ENCODE measurements at regions not wholly inside any gene's neighbourhood (a gene's known extent, or its start where the extent isn't known, plus 50 kb on each side); places are given as distances from the start of the nearest gene placed in this dataset.
A peak's percentile ranks its signal among the peaks of the same experiment; 100 is the strongest.
"Not testable (repeated sequence)": the region's sequence is repeated elsewhere in the genome, so short reads cannot be mapped to it uniquely, and the experiment has no call there.

GRCh38 chr15:44862866-44863265 lies 93.6 kb upstream of the TERB2 start:
- H2AFZ ChIP-seq (ENCODE audit: low read depth, low read length); in situ Hi-C loops (cut with MboI); BruUV-seq (replicated peaks): not testable (repeated sequence)

GRCh38 chr15:44868100-44868499 lies 88.4 kb upstream of the TERB2 start:
- POLR2A ChIA-PET; BruUV-seq (replicated peaks); H3K9me3 ChIP-seq (replicated peaks; ENCODE audit: control insufficient read depth, insufficient read depth, low read depth, low read length); DNase-seq (ENCODE audit: extremely low read depth in 1 of 4, low spot score in 3 of 4); H3K4me1 ChIP-seq (replicated peaks in 1 of 2; ENCODE audit: control insufficient read depth in 2 of 2, insufficient read depth in 2 of 2, low read length in 2 of 2); H3K27ac ChIP-seq (ENCODE audit: extremely low read depth, low read depth, low read length); H3K4me2 ChIP-seq (ENCODE audit: insufficient read depth, low read length); H3K9ac ChIP-seq (ENCODE audit: insufficient read depth in 1 of 2, low read depth in 2 of 2, low read length in 2 of 2); in situ Hi-C loops (cut with MboI); FAIRE-seq; ATAC-seq; H3K79me2 ChIP-seq (ENCODE audit: control insufficient read depth, insufficient read depth, low read length); intact Hi-C loops (cut with micrococcal nuclease); CTCF ChIA-PET (ENCODE audit: low intra/inter-chr PET ratio); H3K27me3 ChIP-seq (ENCODE audit: control insufficient read depth in 2 of 2, insufficient read depth in 2 of 2, low read length in 2 of 2); H3K36me3 ChIP-seq (ENCODE audit: control insufficient read depth, insufficient read depth, low read length); H4K20me1 ChIP-seq (replicated peaks; ENCODE audit: control insufficient read depth, insufficient read depth, low read length); H3K4me3 ChIP-seq; H3K9me1 ChIP-seq (ENCODE audit: control insufficient read depth, insufficient read depth, low read length); H2AFZ ChIP-seq (ENCODE audit: low read depth, low read length): not testable (repeated sequence)
- peak; percentile 59; the same call in 1 of the 2 replicates for TF ChIP-seq ZNF354B (CRISPR knock-in tag; IDR thresholded peaks at IDR 0.05)
- TF ChIP-seq ZNF507 (tag; conservative IDR thresholded peaks at IDR 0.05): peak; percentile 93
- WGBS (ENCODE audit: insufficient coverage, low coverage, missing lambda C conversion rate): 14% methylated on average over 1 of the region's 1 CpG

More at GRCh38 chr15:44862866-44863265, 93.6 kb upstream of the TERB2 start:
- H3K4me1 ChIP-seq (replicated peaks in 1 of 2; ENCODE audit: control insufficient read depth in 2 of 2, insufficient read depth in 2 of 2, low read length in 2 of 2); H3K9me1 ChIP-seq (ENCODE audit: control insufficient read depth, insufficient read depth, low read length); H3K4me2 ChIP-seq (ENCODE audit: insufficient read depth, low read length); DNase-seq (ENCODE audit: extremely low read depth in 1 of 4, low spot score in 3 of 4); FAIRE-seq; POLR2A ChIA-PET; CTCF ChIA-PET (ENCODE audit: low intra/inter-chr PET ratio); H3K27ac ChIP-seq (ENCODE audit: extremely low read depth, low read depth, low read length); H3K9me3 ChIP-seq (replicated peaks; ENCODE audit: control insufficient read depth, insufficient read depth, low read depth, low read length); H3K79me2 ChIP-seq (ENCODE audit: control insufficient read depth, insufficient read depth, low read length); ATAC-seq; H3K4me3 ChIP-seq; H3K27me3 ChIP-seq (ENCODE audit: control insufficient read depth in 2 of 2, insufficient read depth in 2 of 2, low read length in 2 of 2); intact Hi-C loops (cut with micrococcal nuclease); H4K20me1 ChIP-seq (replicated peaks; ENCODE audit: control insufficient read depth, insufficient read depth, low read length); H3K9ac ChIP-seq (ENCODE audit: insufficient read depth in 1 of 2, low read depth in 2 of 2, low read length in 2 of 2); H3K36me3 ChIP-seq (ENCODE audit: control insufficient read depth, insufficient read depth, low read length): not testable (repeated sequence)
- WGBS (ENCODE audit: insufficient coverage, low coverage, missing lambda C conversion rate): 7% methylated on average over 1 of the region's 1 CpG

Measured in K562 (cell line).